C1 segment of cervical spinal cord (tissue), 14 donors: ENCODE measurements at regions not wholly inside any gene's neighbourhood (a gene's known extent, or its start where the extent isn't known, plus 50 kb on each side); places are given as distances from the start of the nearest gene placed in this dataset.
"Not testable (repeated sequence)": the region's sequence is repeated elsewhere in the genome, so short reads cannot be mapped to it uniquely, and the experiment has no call there.

Experiments
- DNase-seq, 14 donors: peaks; one replicate each; lab custom pipeline; 2025; lab: John Stamatoyannopoulos, UW

DNA sequence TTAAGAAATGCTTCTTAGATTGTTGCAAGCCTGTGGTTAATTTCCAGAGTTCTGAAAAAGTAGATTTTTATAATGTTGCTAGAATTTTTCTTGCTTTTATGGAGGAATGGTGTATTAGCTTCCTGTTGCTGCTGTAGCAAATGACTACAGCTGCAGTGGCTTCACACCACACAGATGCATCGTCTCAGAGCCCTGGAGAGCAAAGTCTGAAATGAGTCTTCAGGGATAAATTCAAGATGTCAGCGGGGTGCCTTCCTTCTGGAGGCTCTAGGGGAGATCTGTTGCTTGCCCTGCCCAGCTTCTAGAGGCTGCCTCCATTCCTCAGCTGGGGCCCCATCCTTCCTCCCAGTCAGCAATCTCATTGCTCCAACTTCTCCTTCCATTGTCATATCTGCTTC is 187.8 kb downstream of the ZNF516 start:
- no peak for DNase-seq

DNA sequence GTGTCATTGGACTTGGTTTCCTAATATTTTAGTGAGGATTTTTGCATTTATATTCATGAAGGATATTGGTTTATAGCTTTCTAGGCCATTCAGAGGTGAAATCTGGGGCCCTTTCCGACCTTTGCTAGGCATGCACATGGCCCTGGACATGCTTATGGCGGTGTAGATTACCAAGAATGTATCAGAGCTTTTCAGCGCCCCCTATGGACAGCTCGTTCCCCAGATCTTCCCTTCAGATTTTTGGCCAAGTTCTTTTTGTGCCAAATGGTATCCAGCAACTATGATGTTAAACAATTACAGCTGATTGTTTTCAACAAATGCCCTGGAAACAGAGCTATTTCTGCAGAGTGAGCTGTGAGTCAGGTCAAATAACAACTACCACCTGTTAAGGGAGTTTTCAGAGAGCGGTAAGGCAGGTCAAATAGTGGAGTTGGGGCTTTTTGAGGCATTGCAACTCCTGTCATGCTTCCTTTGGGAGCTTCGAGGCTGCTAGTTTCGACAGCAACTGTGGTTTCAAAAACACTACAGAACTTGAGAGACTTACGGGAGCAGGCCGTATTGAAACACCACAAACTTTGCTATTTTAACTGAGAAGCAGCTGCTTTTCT is 188.3 kb downstream of the ZNF516 start:
- no peak for DNase-seq

DNA sequence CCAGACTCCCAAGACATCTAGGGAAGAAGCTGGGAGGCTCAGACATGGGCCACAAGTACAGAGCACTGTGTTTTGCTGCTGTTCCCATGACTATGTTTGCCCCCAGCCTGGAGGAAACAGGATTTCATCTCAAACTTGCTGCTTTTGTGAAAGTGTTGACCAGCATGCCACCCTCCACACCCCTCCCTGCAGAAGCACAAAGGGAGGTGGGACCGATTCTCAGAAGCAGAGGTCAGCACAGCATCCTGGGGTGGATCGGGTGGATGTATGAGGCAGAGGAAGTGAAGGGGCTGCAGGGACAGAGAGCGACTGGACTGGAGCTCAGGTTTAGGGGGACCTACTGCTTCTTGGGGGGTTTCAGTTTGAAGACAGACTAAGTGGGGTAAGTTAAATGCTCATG is 209.2 kb downstream of the ZNF516 start:
- no peak for DNase-seq

DNA sequence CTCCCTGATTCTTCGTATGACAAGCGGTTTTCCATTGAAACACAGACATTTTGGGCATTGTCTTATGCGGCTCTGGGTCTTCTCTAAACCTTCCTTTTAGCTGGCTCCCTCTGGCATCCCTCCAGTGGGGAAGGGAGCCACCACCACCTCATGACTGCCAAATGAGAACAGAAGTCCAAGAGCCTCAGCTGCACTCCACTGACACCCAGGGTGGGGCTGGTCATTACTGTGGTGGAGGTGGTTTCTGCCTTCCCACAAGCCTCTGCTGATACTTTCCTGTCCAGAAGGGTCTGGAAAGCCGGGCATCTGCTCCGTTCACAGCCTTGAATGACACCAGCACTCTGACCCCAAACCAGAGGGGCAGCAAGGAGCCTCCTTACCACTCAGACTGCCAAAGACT is 213.5 kb downstream of the ZNF516 start:
- DNase-seq: no peak

DNA sequence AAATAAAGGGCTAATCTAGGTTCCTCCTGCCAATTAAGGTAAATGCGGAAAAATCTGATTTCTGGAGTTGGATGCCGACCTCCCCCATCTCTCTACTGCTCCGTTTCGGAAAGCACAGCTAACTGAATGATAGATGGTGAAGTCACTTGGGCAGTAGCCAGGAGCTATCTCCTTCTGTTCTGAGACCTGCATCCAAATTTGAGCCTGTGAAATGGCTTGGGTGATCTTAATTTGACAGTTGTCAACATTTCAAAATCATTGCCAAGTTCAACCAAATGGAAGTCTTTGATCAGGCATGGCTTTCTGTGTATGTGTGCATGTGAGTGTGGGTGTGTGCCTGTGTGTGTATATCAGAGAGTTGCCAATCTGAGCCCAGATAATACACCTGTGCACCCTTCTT is 217.2 kb downstream of the ZNF516 start:
- DNase-seq: no peak

DNA sequence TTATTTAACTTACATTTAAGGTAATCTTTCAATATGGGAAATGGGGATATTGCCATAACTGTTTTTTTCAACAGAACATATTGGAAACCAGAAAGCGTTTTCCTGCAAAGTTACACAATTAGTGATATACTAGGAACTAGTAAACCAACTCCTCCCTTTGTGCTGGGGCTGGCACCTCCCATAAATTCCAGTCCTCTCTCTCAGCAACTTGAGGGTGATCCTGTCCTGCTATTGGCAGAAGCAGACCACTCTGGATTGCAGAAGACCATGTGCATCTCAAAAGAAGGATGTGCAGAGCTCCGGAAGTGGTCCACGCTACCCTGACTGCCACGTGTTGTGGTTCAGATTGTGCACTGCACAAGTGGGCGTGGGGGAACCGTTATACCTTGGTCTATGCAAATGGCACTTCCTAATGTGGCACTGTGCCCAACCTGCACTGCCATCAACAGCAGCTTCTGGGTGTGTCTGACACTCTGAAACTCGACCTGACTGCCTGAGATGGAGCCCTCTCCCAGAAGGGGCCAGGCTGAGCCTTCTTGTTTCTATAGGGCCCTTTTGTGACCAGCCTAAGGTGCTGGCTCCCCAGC is 219.2 kb downstream of the ZNF516 start:
- no peak for DNase-seq

DNA sequence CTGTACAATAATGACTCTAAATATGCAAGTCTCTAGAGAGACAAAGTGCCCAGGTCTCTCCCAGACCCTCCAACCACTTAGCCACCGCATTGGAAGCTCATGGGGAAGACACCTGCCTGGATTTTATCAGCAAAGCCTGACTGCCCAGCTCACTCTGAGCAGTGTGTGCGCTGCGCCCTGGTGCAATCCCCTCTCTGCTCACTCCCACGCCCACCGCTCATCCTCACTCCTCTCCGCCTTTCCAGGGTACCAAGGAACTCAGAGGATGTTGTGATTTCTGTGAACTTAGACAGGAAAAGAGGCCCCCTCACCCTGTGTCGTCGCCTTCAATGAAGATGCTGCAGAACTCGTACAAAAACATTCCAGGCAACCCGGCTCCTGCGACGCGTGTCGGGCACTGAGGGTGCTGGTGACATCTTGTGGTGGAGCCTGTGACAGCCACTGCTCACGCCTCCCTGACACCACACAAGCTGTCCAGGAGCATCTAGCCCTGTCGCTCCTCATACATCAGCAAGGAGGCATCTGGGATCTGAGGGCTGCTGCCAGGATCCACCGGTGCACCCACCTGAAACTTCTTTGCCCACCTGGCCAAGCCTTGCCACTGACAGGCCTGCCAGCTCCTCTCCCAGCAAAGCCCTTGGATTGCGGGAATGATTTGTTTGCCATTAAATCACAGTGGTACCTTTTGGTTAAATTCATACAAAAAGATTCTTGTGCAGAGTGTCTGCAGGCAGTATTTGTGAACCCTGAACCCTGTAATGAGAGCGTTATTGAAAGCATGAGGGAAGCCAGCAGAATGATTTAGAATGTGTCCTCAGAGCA is 220.4 kb downstream of the ZNF516 start:
- peak in 4 of 14 donors; percentile 11 to 24 (median 18) for DNase-seq

DNA sequence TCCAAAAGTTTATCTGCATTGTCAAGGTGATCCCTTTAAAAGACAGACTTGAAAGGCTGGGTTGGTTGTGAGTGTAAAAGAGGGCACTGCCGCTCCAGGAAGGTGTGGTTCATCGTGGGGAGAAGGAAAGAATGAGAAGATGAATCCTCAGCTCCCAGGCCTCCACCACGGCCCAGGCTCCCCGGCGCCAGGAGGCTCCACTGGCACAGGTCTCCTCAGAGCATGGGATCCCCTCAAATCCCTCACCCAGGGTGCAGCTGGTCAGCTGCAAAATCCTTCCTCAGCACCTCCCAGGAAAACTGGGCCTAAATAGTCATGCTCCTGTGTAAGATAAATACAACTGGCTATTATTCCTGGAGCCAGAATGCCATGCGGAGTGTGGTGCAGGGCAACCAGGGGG is 221.1 kb downstream of the ZNF516 start:
- DNase-seq: no peak

DNA sequence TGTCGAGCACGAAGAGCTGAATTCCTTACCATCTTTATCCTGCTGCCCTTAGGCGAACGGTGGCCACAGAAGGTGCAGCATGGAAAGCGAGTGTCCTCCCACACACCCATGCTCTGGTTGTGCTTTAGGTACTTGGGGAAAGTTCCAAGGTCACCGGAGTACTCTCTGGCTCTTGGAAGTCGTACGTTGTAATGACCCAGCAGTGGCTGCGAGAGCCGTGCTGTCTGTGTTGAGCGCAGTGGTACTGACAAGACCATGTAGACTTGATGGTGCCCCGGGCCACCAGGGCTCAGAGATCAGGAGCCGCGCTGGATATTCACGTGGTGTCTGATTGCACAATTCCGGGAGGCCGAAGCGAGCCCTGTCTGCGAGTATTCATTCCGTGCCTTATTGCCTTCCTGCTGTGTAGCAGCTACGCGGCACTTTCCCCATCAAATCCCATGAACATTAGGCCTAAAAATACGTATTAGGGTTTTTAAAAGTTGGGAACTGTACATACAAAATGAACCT is 222.0 kb downstream of the ZNF516 start:
- DNase-seq: no peak

DNA sequence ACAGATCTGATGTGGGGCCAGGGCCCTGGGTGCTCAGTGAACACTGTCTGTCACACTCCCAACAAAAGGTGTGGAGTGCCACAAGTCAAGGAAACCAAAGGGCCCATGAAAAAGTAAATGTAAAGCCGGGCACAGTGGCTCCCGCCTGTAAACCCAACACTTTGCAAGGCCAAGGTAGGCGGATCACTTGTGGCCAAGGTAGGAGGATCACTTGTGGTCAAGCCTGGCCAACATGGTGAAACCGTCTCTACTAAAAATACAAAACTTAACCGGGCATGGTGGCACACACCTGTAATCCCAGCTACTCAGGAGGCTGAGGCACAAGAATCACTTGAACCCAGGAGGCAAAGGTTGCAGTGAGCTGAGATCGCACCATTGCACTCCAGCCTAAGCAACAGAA is 227.6 kb downstream of the ZNF516 start:
- not testable (repeated sequence) for DNase-seq

DNA sequence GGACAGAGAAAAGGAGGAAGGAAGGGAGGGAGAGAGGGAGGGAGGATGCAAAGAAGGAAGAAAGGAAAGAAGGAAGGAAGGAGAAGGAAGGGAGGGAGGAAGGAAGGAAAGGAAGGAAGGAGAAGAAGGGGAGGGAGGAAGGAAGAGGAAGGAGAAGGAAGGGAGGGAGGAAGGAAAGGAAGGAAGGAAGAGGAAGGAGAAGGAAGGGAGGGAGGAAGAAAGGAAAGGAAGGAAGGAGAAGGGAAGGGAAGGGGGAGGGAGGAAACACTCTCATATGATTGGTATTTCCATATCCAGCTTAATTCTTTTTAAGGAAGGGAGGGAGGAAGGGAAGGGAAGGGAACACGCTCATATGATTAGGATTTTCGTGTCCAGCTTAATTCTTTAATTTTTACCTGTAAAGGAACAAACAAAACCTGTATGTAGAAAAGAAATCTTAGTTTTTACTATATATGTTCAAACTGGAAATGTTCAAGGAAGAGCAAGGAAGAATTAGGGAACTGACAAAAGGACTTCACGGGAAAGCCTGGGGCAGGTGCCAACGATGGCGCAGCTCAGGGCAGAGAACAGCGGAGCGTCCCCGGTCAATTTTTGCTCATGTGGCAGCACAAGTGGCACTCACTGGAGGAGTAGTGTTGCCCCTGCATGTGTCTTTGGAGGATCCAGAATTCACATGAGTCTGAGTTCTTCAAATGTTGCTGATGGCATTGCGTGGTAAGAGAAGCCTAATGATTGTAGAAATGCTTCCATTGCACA is 228.6 kb downstream of the ZNF516 start:
- no peak for DNase-seq

DNA sequence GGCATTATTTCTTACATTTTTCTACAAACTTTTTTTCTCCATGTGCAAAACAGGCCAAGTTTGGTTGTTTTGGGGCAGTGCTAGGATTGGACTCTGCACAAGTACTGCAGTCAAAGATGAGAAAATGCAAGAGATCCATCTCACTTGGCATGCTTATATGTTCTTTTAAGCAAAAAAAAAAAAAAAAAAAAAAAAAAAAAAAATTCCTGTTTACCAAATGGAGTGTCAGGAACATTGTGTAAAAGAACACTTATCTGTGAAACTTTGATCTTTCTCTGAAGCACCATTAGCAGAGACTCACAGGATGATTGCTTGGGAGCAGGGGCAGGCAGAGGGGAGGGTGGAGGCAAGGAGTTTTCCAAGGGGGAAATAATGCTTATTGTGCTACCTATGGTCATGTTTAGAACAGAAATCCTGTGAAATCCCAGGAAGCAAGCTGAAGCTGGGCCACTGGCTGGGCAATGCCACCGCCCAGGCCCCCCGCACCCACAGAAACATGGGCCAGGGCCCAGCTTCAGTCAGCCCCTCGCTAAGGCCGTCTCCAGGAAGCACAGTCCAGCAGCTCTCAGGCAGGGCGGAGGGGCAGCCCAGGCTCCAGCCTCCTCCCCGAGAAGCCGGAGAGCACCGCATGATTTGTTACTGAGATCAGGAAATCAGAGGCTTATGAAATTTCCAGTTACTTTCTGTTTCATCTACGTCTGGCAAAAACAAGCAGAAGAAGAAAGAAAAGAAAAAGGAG is 229.4 kb downstream of the ZNF516 start:
- peak in 1 of 14 donors; percentile 20 for DNase-seq

DNA sequence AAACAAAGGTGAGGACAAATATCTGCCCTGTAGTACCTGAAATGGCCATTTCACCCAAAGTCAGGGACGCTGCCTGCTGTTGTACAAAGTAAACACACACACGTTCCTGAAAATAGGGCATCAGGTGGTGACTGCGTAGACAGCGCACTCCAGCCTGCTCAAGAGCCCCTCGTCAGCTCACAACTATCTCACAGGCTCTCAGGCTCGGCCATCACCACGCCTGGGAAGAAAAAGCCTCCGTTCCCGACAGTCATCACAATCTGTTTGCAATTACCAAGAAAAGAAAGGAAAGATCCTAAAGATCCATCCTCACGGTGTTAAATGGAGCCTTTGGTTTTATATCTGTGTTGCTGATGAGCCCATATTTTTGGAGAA is 230.2 kb downstream of the ZNF516 start:
- no peak for DNase-seq

DNA sequence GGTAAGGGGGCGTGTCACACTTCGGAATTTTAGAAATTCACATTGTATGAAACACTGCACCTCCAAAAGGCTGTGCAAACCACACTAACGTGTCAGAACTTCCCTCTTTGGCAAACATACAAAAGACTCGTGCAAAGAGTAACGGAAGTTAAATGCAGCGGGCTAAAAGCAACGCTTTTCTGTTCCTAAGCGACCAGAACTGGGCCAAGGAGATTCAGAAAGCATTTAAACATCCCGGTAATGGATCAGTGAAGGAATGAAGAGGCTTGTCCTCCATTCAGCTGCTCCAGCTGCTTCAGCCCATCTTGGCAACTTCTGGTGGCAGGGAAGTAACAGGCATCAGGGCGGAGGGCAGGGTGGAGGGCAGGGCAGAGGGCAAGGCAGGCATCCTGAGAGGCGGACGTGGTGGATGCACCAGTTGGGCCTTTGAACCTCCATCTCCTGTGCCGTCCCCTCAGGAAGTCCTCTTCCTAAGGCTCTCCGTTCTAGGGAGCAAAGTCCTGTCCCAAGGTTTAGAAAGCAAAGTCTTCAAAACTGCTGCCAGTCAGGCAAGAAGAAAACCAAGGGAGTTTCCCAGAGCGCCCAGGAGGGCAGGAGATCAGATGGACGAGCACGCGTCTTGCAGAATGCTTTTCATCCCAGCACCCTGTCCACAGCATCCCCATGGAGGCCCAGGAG is 230.7 kb downstream of the ZNF516 start:
- no peak for DNase-seq

DNA sequence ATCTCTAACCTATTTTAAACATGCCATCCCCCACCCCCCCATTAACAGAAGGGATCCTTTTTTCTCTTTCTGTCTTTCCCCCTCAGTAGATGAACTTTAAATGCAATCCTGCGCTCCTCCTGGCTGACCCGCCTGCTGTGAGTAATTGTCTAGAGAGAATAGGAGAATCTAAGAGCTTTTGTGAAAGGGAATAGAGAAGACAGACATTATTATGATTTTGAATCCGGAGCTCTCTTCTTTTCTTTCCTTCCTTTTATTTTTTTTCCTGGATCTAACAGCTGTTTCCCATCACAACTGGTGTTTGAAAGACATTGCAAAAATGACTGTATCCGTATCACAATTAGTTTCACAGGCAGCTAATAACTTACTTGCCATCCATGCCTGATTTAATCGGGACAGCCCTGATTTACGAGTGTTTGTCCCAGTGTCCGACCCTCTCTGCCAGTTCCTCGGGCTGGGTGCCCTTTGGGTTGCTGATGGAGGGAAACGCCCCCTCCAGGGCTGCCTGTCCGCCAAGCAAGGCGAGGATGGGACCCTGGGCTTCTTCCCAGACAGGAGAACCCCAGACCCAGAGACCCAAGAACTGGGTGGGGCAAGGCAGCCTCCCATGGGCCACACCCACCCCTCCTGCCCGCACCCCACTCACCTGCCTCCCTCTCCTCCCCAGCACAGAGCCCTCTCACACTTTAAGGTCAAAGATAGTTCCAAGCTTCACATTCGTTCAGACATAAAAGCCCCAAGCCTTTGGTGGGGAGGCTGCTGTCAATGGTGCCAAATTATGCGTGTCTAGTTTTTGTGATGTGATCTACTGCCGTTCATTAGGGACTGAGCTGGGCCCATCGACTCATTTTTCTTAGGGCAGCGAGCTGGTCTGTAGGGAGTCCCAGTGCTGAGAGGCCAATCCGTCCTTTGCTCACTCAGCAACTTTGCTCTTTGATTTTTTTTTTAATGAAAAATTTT is 231.7 kb downstream of the ZNF516 start:
- DNase-seq: no peak

DNA sequence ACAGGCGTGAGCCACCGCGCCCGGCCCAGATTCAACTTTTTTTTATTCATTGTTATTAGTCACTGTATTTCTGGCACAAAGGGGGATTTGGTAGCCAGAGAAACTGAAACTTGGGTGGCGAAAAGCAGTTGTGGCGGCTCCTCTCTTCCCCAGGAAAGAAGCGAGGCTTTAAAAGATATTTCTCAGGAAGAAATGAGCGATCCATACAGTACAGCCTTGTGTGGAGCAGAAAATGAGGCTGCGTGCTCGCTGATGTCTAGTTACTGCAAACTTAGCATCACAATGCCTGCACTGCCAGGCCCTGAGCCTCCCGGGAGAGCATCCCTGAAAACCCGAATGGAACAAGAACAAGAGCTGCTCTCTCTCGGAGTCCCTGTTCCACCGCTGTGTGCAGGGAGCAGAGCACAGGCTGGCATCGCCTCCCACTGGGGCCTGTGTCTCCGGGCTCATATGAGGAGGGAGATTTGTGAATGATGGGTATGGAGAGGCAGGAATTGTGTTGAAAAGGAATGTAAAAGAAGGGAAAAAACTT is 234.0 kb downstream of the ZNF516 start:
- peak in 7 of 14 donors; percentile 16 to 50 (median 41) for DNase-seq

DNA sequence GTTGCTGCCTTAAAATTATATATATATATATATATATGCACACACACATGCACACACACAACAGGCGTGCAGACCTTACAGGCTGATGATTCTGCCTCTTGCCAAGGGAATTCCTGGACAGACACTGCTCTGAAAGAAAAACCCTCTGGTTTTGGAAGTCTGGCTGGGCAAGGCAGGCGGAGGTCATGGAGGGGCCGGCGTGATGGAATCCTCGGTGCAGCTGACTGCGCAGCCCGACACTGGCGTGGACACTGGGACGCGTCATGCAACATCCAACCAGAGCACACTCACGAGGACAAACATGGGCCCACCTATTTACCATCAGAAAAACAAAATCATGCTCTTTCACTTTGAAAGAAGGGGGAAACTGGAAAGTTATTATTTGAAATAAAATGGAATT is 235.3 kb downstream of the ZNF516 start:
- no peak for DNase-seq

DNA sequence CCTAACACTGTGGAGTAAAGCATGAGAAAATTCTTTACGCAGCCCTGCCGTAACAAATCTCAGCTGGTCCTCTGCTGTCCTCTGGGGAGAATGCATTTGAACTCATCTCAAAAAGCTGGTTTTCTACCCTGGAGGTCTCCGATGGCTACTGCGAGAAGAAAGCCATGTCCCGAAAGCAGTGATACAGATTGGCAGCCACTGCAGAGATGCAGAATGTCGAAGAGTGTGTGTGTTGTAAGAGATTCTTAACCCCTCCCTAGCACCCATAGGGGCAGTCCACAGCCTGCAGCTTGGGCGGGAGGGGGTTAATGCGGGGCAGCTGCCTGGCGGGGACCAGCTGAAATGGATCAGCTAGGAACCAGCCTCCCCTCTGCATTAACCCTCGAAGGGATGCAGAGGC is 235.9 kb downstream of the ZNF516 start:
- no peak for DNase-seq

DNA sequence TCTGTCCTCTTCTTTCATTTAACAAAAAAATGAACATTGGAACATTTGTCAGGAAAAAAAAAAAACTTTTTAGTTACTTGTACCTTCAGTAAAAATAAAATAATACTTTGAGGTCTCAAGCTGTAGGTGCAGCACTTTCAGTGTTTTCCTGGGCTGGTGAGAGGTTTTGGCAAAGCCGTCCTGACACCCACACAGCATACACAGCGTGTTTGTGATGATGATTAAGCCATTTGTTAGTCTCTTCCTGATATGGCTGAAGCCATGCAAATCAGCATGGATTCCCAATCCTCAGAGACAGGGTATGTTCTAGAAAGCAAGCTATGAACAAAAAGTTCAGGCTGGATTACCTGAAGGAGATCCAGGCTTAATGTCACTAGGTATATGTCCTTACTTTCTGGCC is 236.8 kb downstream of the ZNF516 start:
- no peak for DNase-seq
